D341Med (cell line): ENCODE measurements at regions not wholly inside any gene's neighbourhood (a gene's known extent, or its start where the extent isn't known, plus 50 kb on each side); places are given as distances from the start of the nearest gene placed in this dataset.

Source experiments
- DNase-seq: peaks from one replicate; pipeline ENCODE4 v3.0.0; 2012; ENCODE audit warnings: low spot score

DNA sequence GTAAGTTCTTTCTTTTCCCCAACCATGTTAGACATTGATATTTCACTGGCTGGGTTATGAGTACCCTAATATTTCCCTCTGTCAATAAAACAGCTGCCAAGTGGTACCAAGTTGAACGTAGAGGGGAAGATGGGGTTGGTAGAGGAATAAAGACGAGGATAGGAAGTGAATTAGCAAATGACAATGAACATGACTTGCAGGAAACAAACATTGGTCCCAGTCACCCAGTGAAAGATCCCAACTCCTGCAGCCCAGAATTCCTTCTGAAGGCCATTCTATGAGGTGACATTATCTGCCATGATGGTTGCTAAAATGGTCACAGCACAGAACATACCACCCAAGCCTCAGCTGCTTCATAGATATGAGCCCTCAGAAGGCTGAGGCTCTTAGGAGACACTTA, 159.0 kb upstream of the CTNNB1 start:
- no peak for DNase-seq

DNA sequence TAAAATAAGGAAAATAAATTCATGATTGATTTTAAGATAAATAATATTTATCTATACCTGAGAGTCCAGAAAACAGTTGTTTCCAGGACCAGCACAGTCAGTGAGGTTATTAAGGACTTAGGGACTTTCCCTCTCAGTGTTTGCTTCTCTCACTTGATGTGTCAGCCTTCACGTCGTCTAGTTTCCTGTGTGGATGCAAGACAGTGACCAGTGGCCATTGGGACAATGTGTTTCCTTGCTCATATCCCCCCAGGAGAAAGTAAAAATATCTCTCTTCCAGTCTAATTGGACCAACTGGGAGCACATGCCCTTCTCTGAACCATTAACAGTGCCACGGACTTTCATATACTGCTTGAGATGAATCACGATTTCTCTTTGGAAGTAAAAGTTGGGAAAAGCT, 157.8 kb upstream of the CTNNB1 start:
- no peak for DNase-seq

DNA sequence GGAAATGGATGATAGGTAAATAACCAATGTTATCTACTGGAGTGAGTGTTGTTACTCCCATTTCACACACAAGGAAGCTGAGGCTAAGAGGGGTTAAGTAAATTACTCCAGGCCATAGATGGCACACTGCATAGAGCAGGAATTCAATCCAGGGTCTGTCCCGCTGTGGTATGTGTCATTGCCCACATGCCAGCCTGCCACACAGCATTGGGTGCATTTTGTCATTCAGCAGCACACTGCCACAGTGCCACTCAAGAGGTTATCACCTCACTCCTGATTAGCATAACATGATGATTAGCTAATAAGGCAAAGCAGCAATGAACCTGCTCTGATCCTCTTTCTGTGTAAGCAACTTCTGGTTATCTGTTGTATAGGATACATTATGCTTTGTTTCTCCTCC, 157.4 kb upstream of the CTNNB1 start:
- no peak for DNase-seq

DNA sequence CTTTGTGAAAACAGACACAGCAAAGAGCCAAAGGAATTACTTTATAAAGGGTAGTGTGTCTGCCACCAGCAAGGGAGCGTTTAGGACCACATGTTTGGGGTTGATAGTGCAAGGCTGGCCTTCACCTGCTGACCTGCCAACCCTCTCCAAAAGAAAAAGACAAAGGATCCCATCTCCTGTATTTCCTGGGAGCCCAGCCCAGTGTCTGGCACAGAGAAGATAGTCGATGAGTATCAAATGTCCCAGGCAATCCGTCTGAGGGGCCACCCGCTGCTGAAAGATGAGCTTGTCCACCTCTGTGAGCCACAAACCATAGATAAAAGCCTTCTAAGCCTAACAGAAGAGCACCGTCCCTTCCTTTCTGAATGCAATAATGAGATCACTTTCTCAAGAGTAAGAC, 154.8 kb upstream of the CTNNB1 start:
- no peak for DNase-seq

DNA sequence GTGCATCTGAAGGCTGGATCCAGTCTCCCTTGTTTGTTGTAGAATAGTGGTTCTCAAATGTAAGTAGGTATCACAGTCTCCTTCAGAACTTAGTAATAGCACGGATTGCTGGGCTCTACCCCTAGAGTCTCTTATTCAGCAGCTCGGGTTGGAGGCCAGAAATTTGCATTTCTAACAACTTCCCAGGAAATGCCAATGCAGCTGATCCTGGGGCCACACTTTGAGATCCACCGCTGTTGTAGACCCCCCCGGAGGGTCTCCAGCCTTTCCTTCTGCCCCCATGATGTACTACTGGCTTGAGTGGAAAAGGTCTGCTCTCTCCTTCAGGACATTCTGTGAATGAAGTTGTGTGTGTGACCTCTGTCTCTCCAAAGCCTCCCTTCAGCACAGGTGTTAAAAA, 153.8 kb upstream of the CTNNB1 start:
- no peak for DNase-seq

DNA sequence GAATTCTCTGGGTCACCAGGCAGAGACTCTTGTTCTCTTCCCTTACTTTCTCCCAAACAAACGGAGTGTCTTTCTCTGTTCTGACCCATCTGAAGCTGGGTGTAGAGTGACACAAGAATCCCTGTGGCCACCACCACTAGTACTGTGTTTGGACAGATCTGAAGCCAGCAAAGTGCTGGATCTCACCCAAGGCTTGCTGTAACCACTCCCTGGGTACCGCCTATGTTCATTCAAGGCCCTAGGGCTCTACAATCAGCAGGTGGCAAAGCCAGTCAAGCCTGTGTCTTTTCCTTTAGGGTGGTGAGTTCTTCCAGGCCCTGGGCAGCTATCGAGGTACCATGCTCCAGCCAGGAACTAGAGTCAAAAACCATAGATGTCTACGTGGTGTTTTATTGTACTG, 149.2 kb upstream of the CTNNB1 start:
- no peak for DNase-seq

DNA sequence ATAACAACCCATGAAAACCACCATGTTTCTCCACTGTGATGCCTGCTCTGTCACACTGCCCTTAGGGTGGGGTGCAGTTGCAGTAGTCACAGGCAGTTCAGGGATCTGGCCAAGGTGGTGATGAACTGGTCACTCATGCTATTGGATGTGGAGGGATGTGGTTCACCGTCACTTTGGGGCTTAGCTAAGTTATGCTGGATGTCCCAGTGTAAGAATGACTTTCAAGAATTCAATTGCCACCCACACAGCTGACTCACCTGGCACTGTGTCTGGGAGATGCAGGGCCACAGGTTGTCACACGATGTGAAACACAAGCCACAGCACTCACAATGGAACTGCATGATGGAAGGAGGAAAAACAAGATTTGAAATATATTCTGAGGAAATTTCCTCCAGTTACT, 146.1 kb upstream of the CTNNB1 start:
- DNase-seq: no peak

DNA sequence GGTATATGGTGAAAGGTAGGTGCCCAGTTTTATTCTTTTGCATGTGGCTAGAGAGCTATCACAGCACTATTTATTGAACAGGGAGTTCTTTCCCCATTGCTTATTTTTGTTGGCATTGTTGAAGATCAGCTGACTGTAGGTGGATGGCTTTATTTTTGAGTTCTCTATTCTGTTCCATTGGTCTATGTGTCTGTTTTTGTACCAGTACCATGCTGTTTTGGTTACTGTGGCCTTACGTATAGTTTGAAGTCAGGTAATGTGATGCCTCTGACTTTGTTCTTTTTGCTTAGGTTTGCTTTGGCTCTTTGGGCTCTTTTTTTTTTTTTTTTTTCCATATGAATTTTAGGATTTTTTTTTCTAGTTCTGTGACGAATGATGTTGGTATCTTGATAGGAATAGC, 139.2 kb upstream of the CTNNB1 start:
- no peak for DNase-seq

DNA sequence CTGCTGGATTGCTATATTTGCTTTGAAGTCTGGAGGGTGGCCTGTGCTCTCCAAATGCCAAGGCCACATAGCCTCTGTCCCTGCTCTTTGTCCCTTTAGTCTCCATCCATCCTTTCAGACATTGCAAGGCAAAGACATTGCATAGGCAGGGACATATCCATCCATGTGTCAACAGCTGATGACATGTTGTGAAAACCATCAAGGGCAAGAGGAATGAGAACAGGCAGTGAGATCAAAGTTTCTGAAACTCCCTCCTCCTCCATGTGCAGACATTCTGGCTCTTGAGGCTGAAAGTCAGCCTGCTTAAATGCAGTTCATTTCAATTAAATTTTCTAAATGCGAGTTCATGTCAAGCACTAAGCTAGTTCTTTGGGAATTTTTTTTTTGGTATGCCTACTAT, 135.2 kb upstream of the CTNNB1 start:
- DNase-seq: no peak

DNA sequence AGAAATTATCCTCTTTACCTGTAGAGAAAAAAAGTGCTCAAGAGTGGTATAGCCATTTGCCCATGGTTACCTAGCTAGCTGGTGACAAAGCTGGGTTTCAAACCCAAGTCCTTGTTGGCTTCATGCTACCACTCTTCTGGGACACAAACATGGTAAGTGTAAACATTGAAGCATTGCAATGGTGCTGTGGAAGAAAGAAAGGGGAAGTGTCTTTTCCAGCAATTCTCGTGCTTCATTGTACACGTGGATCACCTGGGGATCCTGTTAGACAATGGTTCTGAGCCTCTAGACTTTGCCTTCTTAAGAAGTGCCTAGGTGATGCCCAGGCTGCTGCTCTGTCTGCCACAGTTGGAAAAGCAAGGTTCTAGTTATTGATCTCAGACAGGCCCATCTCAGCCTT, 134.8 kb upstream of the CTNNB1 start:
- no peak for DNase-seq

DNA sequence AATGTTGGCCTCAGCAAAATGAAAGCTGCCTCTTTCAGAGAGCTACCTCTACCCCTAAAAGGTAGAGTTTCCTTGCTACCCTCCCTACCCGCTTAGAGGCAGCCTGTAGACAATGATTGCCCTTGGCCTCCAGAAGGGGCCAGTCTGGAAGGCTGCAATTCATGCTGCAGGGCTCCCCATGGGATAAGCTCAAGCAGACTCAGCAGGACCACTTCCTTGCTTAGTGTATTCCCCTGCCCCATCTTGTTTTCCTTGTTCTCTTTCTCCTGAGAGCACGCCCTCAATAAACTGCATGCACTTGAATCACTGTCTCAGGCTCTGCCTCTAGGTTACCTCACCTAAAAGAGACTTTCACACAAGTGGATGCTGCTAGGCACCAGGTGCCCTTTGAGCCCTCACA, 134.0 kb upstream of the CTNNB1 start:
- DNase-seq: no peak

DNA sequence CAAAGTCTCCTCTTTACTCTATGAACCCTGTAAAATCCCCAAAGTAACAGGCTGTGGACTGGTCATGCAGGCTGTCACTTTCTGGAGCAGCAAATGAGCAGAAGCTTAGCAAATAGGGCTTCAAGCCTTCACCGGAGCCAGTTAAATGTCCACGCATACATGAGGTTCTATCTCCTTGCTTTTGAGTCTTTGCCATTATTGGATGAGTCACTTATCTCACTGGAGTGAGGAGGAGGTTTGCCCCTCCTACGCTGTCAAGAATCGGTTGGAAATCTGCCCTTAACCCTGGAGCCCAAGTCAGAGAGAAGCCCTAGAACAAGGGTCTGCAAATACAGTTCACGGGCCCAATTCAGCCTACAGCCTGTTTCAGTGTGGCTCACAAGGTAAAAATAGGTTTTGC, 126.1 kb upstream of the CTNNB1 start:
- DNase-seq: no peak

DNA sequence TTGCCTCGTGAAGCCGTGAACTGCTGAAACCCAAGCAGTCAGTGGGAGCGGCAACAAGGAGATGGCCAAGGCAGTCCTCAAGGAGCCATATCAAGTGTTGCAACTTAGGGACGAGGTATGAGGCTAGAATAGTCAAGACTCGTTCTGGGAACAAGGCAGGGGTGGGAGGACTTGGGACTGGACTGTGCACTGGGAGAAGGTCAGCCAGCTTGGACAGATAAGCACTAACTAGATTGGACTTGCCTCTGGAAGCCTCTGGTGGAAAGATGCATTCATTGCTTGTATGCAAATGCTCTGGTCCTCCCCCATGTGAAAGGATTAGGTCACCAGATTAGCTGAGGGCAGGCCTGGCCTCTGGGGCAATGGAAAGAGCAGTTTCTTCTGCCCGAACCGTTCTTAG, 123.3 kb upstream of the CTNNB1 start:
- DNase-seq: no peak

DNA sequence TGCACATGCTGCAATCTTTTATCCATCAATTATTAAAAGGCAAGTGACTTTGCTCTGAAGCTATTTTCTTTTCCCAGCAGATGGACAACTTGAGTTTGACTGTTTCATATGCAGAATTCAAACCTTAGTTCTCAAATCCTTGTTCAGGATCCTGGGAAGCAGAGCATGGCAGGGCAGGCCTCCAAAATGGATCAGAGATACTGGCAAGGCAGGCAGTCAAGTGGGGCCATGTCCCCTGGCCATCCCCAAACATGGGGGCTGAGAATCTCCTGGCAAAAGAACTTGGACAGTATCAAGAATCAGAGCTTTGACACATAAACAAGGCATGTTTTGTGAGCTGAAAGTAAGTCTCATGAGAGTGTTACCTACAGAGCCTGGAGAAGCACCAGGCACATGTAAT, 122.9 kb upstream of the CTNNB1 start:
- DNase-seq: no peak

DNA sequence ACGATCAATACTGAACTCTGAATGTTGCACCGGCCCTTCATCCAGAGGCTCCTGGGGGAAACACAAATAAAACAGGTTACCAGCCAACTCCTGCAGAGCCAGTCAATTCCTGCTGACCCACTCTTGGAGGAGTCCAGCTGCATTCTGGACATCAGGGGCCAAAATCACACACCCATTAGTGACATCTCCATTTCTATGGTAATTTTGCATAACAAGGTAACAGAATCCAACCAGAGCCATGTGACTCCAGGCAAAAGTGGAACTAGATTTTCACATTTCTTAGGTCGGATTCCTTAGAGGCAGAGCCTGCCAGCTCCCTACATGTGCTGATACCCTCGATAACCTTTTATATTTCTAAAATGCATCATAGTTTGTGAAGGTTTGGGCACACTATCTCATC, 119.2 kb upstream of the CTNNB1 start:
- no peak for DNase-seq

DNA sequence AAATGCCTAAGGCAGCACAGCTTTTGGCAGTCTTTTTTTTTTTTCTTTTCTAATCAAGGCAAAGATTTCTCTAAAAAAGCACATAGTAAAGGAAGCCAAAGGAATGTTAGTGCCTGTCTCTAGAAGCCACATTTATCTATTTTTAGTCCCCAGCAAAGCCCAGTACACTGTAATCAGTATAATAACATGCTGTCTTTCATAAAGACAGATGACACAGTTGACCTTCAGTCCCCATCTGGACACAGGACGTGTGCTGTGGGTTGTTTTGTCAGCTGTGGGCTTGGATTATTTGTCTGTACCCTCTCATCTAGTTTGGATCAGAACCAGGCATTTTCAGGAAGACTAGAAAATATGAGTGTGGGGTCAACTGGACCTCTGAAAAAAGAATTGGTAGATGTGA, 110.4 kb upstream of the CTNNB1 start:
- no peak for DNase-seq

DNA sequence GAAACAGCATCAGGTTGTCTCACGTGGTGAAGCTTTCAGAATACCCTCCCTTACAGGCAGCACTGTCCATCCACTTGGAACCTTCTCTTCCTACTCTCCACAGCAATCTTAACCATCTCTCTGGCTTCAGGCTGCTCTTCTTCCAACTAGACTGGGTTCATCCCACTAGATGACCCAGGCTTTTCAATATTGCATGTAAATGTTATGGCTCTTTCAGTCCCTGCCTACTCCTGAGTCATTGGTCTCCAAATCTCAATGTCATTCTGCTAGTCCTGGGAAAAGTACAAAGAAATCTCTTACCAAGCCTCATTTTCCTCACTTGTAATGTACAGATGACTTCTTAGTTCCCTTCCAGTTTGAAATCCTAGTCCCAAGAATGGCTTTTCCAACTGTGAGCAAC, 109.7 kb upstream of the CTNNB1 start:
- DNase-seq: no peak

DNA sequence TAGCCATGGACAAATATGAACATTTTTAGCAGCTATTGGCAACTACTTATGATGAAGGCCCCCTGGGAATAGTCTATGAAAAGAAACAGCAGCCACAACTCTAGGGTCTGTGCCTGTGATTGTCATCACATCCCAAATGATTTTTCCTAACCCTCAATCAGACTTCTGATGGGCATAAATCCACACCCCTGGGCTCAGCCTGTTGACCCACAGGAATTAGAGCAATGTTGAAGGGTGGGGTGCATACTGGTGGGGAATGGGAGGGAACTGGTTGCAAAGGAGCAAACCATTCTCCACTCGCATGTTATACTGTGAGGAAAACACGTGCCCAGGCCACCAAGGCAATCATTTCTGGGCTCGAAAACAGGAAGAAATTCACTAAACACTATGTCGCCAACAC, 106.5 kb upstream of the CTNNB1 start:
- no peak for DNase-seq

DNA sequence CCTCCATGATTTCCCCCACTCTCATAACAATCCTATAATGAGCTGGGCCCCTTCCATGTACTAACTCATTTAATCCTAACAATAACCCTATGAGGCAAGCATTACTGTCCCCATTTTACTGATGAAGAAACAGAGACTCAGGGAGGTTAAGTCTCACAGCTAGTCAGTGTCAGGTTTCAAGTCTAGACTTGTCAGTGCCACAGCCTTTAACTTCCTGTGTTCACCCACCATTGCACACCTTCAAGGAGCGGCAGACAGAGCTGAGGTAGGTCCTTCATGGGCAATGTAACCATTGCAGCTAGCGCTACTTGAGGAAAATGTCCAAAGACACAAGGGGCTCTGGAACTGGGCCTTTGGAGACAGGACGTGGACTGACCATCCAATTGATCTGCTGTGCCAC, 105.8 kb upstream of the CTNNB1 start:
- DNase-seq: no peak

DNA sequence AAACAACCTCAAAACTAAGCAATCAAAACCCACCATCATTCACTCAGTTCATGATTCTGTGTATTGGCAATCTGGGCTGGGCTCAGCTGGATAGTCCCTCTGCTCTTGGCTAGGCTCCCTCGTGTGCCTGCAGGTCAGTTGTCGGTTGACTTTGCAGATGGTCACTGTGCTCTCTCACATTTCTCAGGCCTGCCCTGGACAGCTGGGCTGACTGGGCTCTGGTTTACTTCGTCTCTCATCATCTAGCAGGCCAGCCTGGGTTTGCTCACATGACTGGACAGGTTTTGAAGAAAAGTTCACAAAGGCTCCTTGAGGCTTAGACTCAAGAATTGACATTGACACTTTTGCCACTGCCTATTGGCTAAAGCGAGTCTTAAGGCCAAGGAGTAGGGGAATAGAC, 105.0 kb upstream of the CTNNB1 start:
- DNase-seq: no peak

DNA sequence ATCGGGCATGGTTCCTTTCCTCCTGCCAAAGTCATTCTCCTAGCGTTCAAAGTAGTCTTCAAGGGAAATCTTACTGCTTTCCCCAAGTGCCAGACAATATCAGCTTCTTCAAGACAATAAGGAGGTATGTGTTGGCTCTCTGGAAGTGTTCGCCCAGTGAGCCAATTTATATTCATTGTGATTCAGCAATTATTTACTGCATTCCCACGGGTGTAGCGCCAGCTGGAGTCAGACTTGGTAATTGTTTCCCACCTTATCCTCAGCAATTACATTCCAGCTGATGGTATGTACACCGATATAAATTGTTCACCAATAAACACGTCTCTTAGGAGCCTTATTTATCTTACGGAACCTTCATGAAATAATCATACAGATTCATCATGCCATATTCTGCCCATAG, 103.6 kb upstream of the CTNNB1 start:
- no peak for DNase-seq

DNA sequence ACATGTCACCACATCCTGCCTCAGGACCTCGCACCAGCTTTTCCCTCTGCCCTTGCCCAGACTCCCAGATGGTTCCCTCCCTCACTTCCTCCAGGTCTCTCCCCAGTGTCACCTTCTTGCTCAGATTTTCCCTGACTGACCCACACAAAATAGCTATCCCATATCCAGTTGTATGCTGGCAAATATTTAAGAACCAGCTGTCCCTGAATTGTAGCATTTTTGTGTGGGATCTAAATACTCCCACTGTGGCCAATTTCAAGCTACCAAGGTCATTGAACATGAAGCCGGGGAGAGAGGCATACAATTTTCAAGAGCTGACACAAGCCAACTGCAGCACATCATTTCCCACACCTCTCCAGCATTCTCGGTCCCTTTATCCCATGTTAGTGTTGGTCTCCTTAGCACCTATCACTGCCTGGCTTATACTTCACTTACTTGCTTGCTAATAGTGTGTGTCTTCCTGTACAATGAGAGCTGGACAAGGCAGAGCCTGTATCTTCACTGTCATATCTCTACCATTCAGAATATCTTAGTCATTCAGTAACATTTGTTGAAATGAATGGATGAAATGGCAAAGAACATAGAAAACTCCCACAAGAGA, 101.3 kb upstream of the CTNNB1 start:
- no peak for DNase-seq

DNA sequence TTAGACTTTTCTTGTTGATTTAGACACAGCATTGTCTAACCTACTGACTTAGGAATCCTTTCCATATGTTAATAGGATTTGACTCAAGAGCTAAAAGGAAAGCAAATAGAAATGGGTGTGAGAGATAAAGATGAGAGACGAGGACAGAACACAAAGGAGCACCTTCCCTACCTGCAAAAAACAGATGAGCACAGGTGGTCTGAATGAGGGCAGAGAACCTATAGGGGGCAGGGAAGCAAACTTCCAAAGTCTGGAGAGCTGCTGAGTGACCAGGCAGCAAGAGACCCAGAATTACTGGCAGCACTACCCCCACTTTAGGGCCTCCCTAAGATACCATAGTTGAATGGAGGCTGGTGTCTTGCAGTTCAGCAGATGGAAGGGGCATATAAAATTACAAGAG, 98.1 kb upstream of the CTNNB1 start:
- DNase-seq: no peak

DNA sequence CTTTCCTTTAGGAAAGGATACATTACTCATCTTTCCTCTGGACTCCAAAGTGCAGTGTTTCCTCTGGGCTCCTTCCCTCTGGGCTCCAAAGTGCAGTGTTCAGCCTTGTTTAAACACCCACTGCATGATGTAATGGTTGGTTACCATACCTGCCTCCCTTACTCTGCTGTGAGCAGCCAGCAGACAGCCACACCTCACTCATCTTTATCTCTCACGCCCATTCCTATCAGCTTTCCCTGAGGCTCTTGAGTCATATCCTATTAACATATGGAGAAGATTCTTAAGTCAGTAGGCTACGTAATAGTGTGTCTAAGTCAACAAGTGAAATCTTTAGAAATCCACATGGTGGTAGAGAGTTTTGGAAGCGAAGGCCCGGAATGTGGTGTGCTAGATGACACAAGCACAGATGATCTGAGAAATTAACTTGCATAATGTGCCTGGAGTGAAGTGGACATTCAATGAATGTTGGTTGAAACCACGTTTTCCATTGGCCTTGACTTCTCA, 97.2 kb upstream of the CTNNB1 start:
- DNase-seq: no peak

DNA sequence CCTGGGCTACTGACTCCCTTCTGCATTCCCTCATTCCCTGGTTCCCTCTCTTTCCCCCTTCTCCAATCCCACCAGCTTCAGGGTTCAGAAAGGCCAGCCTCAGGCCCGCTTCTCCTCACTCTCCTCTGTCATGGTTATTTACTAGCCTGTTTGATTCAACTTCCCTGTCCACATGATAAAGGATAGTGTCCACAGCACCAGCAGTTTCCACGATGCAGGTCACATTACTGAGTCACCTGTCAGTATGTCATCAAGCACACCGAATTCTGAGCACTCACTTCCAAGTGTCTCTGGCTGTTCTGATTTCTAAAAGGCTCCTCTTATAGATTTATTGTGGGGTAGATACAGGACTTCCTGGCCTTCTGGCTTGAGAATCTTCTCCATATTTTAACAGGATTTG, 96.6 kb upstream of the CTNNB1 start:
- DNase-seq: no peak
